Stimulated activated CD4-positive, alpha-beta T cell treated with anti-CD3 and anti-CD28 coated beads, Interleukin-15, amount 100 ng/mL, for 1 hour (primary cell): ENCODE measurements at regions not wholly inside any gene's neighbourhood (a gene's known extent, or its start where the extent isn't known, plus 50 kb on each side); places are given as distances from the start of the nearest gene placed in this dataset.

Source experiments
- DNase-seq, 2 donors: peaks; one replicate each; pipeline ENCODE4 v3.0.0-alpha.2; 2020; ENCODE audit warnings: low read depth in 1 of 2, low spot score in 1 of 2

- DNase-seq: no peak
These were observed 66.2 kb upstream of the CDK13 start for GRCh38 chr7:39883812-39884390.

- DNase-seq: no peak
These were observed 61.7 kb upstream of the CDK13 start for GRCh38 chr7:39888171-39888853.

GRCh38 chr7:39890411-39890810 is 59.6 kb upstream of the CDK13 start:
- no peak for DNase-seq

GRCh38 chr7:39891894-39892293 is 58.2 kb upstream of the CDK13 start:
- DNase-seq: no peak

GRCh38 chr7:39892361-39892760 is 57.7 kb upstream of the CDK13 start:
- no peak for DNase-seq

- no peak for DNase-seq
These were observed 55.2 kb upstream of the CDK13 start for GRCh38 chr7:39894904-39895303.

GRCh38 chr7:39896840-39897239 is 53.2 kb upstream of the CDK13 start:
- no peak for DNase-seq

GRCh38 chr7:39898867-39899266 is 51.2 kb upstream of the CDK13 start:
- DNase-seq: no peak
